Right lobe of liver (tissue), 4 donors: ENCODE measurements at regions not wholly inside any gene's neighbourhood (a gene's known extent, or its start where the extent isn't known, plus 50 kb on each side); places are given as distances from the start of the nearest gene placed in this dataset.

Experiments used
- CTCF ChIP-seq, 4 donors: fragments of 200-600 bp in 3 of 4; fragments of 450-650 bp in 1 of 4; IDR thresholded peaks; one replicate each; pipeline versions ENCODE4 v1.5.1 to v1.8.0; 2016 to 2022; ENCODE audit warnings: antibody characterized with exemption in 4 of 4, mild to moderate bottlenecking in 2 of 4
- POLR2A ChIP-seq: fragments of 450-650 bp; IDR thresholded peaks from one replicate; pipeline ENCODE4 v1.6.1; 2017; ENCODE audit warnings: antibody characterized with exemption, mild to moderate bottlenecking
- donor health status: DM: no; HTN: no; CAD: no.
- donor health status: DM: no; HTN: no; CAD: no.
- donor health status: DM: no; HTN: yes; CAD: no.

- TF ChIP-seq CTCF (IDR thresholded peaks at IDR 0.05) (no peak), POLR2A (no peak)
Observed at GRCh38 chr18:44411976-44412375, 268.7 kb upstream of the SETBP1 start.
